ENCODE measurements at regions not wholly inside any gene's neighbourhood (a gene's known extent, or its start where the extent isn't known, plus 50 kb on each side); places are given as distances from the start of the nearest gene placed in this dataset.
"Not testable (repeated sequence)": the region's sequence is repeated elsewhere in the genome, so short reads cannot be mapped to it uniquely, and the experiment has no call there.

DNA sequence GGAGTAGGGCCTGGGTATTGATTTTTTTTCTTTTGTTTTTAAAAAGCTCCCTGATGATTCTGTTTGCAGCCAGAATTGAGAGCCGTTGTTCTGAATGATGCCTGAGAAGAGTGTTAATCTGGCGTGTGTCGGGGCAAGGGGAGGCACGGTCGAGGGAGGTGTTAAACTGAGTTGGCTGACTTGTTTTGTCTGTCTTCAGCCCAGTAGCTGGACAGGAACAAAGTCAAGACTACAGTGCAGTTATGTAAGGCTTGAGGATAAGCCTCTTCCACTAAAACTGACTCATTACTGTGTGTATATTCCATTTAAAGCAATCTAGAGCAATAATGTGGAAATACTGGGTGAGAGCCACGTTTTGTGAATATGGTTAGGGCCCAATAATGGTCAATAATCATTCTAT, 119.0 kb upstream of the DLG1 start (continued):
- TF ChIP-seq, protein P1, sequence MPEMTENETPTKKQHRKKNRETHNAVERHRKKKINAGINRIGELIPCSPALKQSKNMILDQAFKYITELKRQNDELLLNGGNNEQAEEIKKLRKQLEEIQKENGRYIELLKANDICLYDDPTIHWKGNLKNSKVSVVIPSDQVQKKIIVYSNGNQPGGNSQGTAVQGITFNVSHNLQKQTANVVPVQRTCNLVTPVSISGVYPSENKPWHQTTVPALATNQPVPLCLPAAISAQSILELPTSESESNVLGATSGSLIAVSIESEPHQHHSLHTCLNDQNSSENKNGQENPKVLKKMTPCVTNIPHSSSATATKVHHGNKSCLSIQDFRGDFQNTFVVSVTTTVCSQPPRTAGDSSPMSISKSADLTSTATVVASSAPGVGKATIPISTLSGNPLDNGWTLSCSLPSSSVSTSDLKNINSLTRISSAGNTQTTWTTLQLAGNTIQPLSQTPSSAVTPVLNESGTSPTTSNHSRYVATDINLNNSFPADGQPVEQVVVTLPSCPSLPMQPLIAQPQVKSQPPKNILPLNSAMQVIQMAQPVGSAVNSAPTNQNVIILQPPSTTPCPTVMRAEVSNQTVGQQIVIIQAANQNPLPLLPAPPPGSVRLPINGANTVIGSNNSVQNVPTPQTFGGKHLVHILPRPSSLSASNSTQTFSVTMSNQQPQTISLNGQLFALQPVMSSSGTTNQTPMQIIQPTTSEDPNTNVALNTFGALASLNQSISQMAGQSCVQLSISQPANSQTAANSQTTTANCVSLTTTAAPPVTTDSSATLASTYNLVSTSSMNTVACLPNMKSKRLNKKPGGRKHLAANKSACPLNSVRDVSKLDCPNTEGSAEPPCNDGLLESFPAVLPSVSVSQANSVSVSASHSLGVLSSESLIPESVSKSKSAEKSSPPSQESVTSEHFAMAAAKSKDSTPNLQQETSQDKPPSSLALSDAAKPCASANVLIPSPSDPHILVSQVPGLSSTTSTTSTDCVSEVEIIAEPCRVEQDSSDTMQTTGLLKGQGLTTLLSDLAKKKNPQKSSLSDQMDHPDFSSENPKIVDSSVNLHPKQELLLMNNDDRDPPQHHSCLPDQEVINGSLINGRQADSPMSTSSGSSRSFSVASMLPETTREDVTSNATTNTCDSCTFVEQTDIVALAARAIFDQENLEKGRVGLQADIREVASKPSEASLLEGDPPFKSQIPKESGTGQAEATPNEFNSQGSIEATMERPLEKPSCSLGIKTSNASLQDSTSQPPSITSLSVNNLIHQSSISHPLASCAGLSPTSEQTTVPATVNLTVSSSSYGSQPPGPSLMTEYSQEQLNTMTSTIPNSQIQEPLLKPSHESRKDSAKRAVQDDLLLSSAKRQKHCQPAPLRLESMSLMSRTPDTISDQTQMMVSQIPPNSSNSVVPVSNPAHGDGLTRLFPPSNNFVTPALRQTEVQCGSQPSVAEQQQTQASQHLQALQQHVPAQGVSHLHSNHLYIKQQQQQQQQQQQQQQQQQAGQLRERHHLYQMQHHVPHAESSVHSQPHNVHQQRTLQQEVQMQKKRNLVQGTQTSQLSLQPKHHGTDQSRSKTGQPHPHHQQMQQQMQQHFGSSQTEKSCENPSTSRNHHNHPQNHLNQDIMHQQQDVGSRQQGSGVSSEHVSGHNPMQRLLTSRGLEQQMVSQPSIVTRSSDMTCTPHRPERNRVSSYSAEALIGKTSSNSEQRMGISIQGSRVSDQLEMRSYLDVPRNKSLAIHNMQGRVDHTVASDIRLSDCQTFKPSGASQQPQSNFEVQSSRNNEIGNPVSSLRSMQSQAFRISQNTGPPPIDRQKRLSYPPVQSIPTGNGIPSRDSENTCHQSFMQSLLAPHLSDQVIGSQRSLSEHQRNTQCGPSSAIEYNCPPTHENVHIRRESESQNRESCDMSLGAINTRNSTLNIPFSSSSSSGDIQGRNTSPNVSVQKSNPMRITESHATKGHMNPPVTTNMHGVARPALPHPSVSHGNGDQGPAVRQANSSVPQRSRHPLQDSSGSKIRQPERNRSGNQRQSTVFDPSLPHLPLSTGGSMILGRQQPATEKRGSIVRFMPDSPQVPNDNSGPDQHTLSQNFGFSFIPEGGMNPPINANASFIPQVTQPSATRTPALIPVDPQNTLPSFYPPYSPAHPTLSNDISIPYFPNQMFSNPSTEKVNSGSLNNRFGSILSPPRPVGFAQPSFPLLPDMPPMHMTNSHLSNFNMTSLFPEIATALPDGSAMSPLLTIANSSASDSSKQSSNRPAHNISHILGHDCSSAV (CRISPR knock-in tag; IDR thresholded peaks at IDR 0.05; ENCODE audit: borderline replicate concordance) = no peak
- TF ChIP-seq, protein P2, sequence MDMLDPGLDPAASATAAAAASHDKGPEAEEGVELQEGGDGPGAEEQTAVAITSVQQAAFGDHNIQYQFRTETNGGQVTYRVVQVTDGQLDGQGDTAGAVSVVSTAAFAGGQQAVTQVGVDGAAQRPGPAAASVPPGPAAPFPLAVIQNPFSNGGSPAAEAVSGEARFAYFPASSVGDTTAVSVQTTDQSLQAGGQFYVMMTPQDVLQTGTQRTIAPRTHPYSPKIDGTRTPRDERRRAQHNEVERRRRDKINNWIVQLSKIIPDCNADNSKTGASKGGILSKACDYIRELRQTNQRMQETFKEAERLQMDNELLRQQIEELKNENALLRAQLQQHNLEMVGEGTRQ (IDR thresholded peaks at IDR 0.05; ENCODE audit: low read depth, low read length) = no peak
- TF ChIP-seq, protein P2 (CRISPR knock-in tag; IDR thresholded peaks at IDR 0.05; ENCODE audit: borderline replicate concordance) = no peak
- TF ChIP-seq, protein P3, sequence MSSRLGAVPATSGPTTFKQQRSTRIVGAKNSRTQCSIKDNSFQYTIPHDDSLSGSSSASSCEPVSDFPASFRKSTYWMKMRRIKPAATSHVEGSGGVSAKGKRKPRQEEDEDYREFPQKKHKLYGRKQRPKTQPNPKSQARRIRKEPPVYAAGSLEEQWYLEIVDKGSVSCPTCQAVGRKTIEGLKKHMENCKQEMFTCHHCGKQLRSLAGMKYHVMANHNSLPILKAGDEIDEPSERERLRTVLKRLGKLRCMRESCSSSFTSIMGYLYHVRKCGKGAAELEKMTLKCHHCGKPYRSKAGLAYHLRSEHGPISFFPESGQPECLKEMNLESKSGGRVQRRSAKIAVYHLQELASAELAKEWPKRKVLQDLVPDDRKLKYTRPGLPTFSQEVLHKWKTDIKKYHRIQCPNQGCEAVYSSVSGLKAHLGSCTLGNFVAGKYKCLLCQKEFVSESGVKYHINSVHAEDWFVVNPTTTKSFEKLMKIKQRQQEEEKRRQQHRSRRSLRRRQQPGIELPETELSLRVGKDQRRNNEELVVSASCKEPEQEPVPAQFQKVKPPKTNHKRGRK (CRISPR knock-in tag; IDR thresholded peaks at IDR 0.05) = no peak
- TF ChIP-seq, protein P4, sequence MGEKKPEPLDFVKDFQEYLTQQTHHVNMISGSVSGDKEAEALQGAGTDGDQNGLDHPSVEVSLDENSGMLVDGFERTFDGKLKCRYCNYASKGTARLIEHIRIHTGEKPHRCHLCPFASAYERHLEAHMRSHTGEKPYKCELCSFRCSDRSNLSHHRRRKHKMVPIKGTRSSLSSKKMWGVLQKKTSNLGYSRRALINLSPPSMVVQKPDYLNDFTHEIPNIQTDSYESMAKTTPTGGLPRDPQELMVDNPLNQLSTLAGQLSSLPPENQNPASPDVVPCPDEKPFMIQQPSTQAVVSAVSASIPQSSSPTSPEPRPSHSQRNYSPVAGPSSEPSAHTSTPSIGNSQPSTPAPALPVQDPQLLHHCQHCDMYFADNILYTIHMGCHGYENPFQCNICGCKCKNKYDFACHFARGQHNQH (CRISPR knock-in tag; IDR thresholded peaks at IDR 0.05) = no peak
- TF ChIP-seq HHEX (CRISPR knock-in tag; IDR thresholded peaks at IDR 0.05) = no peak
- no peak for TF ChIP-seq ATAD3A (CRISPR knock-in tag; IDR thresholded peaks at IDR 0.05)
- TF ChIP-seq MAF1 (CRISPR knock-in tag; IDR thresholded peaks at IDR 0.05; ENCODE audit: borderline replicate concordance) = no peak

DNA sequence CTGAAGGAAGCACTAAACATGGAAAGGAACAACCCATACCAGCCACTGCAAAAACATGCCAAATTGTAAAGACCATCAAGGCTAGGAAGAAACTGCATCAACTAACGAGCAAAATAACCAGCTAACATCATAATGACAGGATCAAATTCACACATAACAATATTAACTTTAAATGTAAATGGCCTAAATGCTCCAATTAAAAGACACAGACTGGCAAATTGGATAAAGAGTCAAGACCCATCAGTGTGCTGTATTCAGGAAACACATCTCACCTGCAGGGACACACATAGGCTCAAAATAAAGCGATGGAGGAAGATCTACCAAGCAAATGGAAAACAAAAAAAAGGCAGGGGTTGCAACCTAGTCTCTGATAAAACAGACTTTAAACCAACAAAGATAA, 113.5 kb upstream of the DLG1 start:
- WGBS (ENCODE audit: low lambda C conversion rate) = 66% methylated on average over 2 of the region's 2 CpGs
- DNase-seq (ENCODE audit: low spot score); in situ Hi-C loops (cut with HindIII; ENCODE audit: extremely low pct_ligation_motif_present, low pct_unique_long_range_greater_than_20kb); H3K36me3 ChIP-seq (replicated peaks in 1 of 2; ENCODE audit: control insufficient read depth in 1 of 2, insufficient read depth in 2 of 2, low read length in 2 of 2); H3K27me3 ChIP-seq (ENCODE audit: control insufficient read depth in 1 of 2, insufficient read depth in 2 of 2, low read length in 2 of 2); H3K4me3 ChIP-seq (replicated peaks in 1 of 3; ENCODE audit: insufficient read depth in 1 of 3, low read depth in 2 of 3, low read length in 3 of 3); H2AFZ ChIP-seq (ENCODE audit: low read length); H3K9ac ChIP-seq (ENCODE audit: insufficient read depth, low read depth, low read length); H3K79me2 ChIP-seq (ENCODE audit: insufficient read depth, low read length); ATAC-seq; H3K4me2 ChIP-seq (ENCODE audit: low read depth, low read length); intact Hi-C loops (cut with micrococcal nuclease; ENCODE audit: unreplicated experiment); FAIRE-seq; POLR2A ChIA-PET; H3K9me3 ChIP-seq (ENCODE audit: low read length); H4K20me1 ChIP-seq (ENCODE audit: insufficient read depth, low read length); BruUV-seq (replicated peaks); CTCF ChIA-PET (ENCODE audit: low intra/inter-chr PET ratio, low total read pairs); H3K27ac ChIP-seq (ENCODE audit: extremely low read length, insufficient read depth, low read length): not testable (repeated sequence)
- H3K4me1 ChIP-seq (ENCODE audit: insufficient read depth, low read length) = peaks cover 19% of the 10 kb centered on the region

Data from HepG2 (cell line).